A549 (cell line): ENCODE measurements at regions not wholly inside any gene's neighbourhood (a gene's known extent, or its start where the extent isn't known, plus 50 kb on each side); places are given as distances from the start of the nearest gene placed in this dataset.

ENCODE experiments used
- ATAC-seq, 2 experiments: fragments of 200-7000 bp in 1 of 2; fragments of >200 bp in 1 of 2; cut with Nextera tagmentation in 1 of 2; cut with Tn5 transposase in 1 of 2; 3 replicates each; pipeline versions ENCODE4 v1.8.0 to v1.9.1; 2018 to 2020; ENCODE audit warnings: mild to moderate bottlenecking in 1 of 2, moderate library complexity in 1 of 2
- CTCF ChIA-PET: fragments of 300-600 bp; sonication (Branson Sonifier 250); formaldehyde crosslinking; extraction: SDS; loops from one replicate; lab custom pipeline; 2021; ENCODE audit warnings: antibody characterized with exemption, inconsistent platforms; lab: Yijun Ruan, JAX
- POLR2A ChIA-PET: fragments of 350-600 bp; formaldehyde crosslinking; extraction: SDS; loops from one replicate; lab custom pipeline; 2021; ENCODE audit warnings: antibody characterized with exemption, inconsistent platforms; lab: Yijun Ruan, JAX
- DNase-seq, 2 experiments: peaks; one replicate each; pipeline versions ENCODE4 v3.0.0 to v3.0.0-alpha.2; 2011 to 2016; ENCODE audit warnings: low read depth in 1 of 2, low spot score in 1 of 2
- FAIRE-seq: peaks from 2 replicates; lab custom pipeline; 2011; peaks lifted over from hg19 to GRCh38; lab: Jason Lieb, UNC
- H3K27ac ChIP-seq, 2 experiments: fragments of >200 bp; sonication (Bioruptor Twin); formaldehyde crosslinking; 3 replicates each; pipeline ENCODE4 v1.5.1; 2016 to 2017
- H3K4me1 ChIP-seq: fragments of >200 bp; sonication (Bioruptor Twin); formaldehyde crosslinking; 3 replicates; pipeline ENCODE4 v1.6.1; 2016
- H3K4me2 ChIP-seq: fragments of >200 bp; sonication (Bioruptor Twin); formaldehyde crosslinking; 3 replicates; pipeline ENCODE4 v1.6.1; 2016
- H3K4me3 ChIP-seq: fragments of >200 bp; sonication (Bioruptor Twin); formaldehyde crosslinking; 3 replicates; pipeline ENCODE4 v1.5.1; 2016
- H3K9me3 ChIP-seq: fragments of >200 bp; sonication (Bioruptor Twin); formaldehyde crosslinking; 3 replicates; pipeline ENCODE4 v1.6.1; 2016
- BCL3 ChIP-seq: fragments of >200 bp; sonication (Bioruptor Twin); formaldehyde crosslinking; IDR thresholded peaks from 3 replicates; pipeline ENCODE4 v1.6.1; 2016
- BHLHE40 ChIP-seq: IDR thresholded peaks from 2 replicates; pipeline ENCODE4 v1.6.1; 2012; ENCODE audit warnings: low read depth, low read length, inconsistent platforms
- CHD2 ChIP-seq: fragments of 150-350 bp; IDR thresholded peaks from 2 replicates; pipeline ENCODE4 v1.6.1; 2014; ENCODE audit warnings: low read length; ENCODE audit not compliant: partially characterized antibody
- FOSB ChIP-seq: fragments of 250-450 bp; sonication (Bioruptor Pico); IDR thresholded peaks from 2 replicates; pipeline ENCODE4 v1.5.0; 2020; ENCODE audit warnings: mild to moderate bottlenecking, moderate library complexity
- HMGXB4 ChIP-seq: fragments of 250-450 bp; sonication (Bioruptor Pico); IDR thresholded peaks from 2 replicates; pipeline ENCODE4 v1.5.0; 2021; ENCODE audit warnings: mild to moderate bottlenecking, moderate library complexity, borderline replicate concordance
- HOXA7 ChIP-seq: fragments of 250-450 bp; sonication (Bioruptor Pico); IDR thresholded peaks from 2 replicates; pipeline ENCODE4 v1.5.0; 2020; ENCODE audit warnings: mild to moderate bottlenecking, moderate library complexity
- HOXB5 ChIP-seq: fragments of 250-450 bp; sonication (Bioruptor Pico); IDR thresholded peaks from 2 replicates; pipeline ENCODE4 v1.5.0; 2020; ENCODE audit warnings: mild to moderate bottlenecking, moderate library complexity
- JUN ChIP-seq, 2 experiments: fragments of >200 bp; sonication (Bioruptor Twin); formaldehyde crosslinking; IDR thresholded peaks; 2 replicates in 1 of 2; 3 replicates in 1 of 2; pipeline ENCODE4 v1.6.1; 2016 to 2017
- KDM5A ChIP-seq: fragments of 200-600 bp; sonication (generic); IDR thresholded peaks from 2 replicates; pipeline ENCODE4 v1.6.1; 2016; ENCODE audit warnings: antibody characterized with exemption, mild to moderate bottlenecking
- MAZ ChIP-seq: fragments of 150-350 bp; IDR thresholded peaks from 2 replicates; pipeline ENCODE4 v1.6.1; 2014; ENCODE audit warnings: antibody characterized with exemption, low read depth, low read length, borderline replicate concordance
- MYC ChIP-seq: IDR thresholded peaks from 2 replicates; pipeline ENCODE4 v1.6.1; 2012; ENCODE audit warnings: mild to moderate bottlenecking, inconsistent platforms, low read length, improper control_type of control experiment, borderline replicate concordance
- NFE2L2 ChIP-seq: fragments of 150-350 bp; conservative IDR thresholded peaks from 2 replicates; pipeline ENCODE4 v1.6.1; 2014; ENCODE audit warnings: low read length
- POLR2A ChIP-seq: IDR thresholded peaks from 2 replicates; pipeline ENCODE4 v1.6.1; 2012; ENCODE audit warnings: mild to moderate bottlenecking, low read length
- RAD21 ChIP-seq, 2 experiments: fragments of >200 bp in 1 of 2; sonication (Bioruptor Twin) in 1 of 2; formaldehyde crosslinking in 1 of 2; IDR thresholded peaks in 1 of 2; conservative IDR thresholded peaks in 1 of 2; 2 replicates in 1 of 2; 3 replicates in 1 of 2; pipeline ENCODE4 v1.6.1; 2012 to 2018; ENCODE audit warnings: inconsistent platforms in 1 of 2
- SMC3 ChIP-seq: fragments of >200 bp; sonication (Bioruptor Twin); formaldehyde crosslinking; IDR thresholded peaks from 3 replicates; pipeline ENCODE4 v1.6.1; 2018; ENCODE audit warnings: inconsistent platforms
- TFCP2L1 ChIP-seq: fragments of 250-450 bp; sonication (Bioruptor Pico); IDR thresholded peaks from 2 replicates; pipeline ENCODE4 v1.5.0; 2021; ENCODE audit warnings: mild to moderate bottlenecking
- USF2 ChIP-seq: fragments of 450-650 bp; IDR thresholded peaks from 2 replicates; pipeline ENCODE4 v1.6.1; 2014; ENCODE audit warnings: antibody characterized with exemption
- WGBS: methylation state at CpG from one replicate; pipeline ENCODE4 v1.1.6; 2017; ENCODE audit errors: missing lambda C conversion rate; 5-methylcytosine and 5-hydroxymethylcytosine counted together

- no peak for TF ChIP-seq USF2
Observed at GRCh38 chr1:117679868-117680267, 74.0 kb downstream of the TENT5C start (continued).

DNA sequence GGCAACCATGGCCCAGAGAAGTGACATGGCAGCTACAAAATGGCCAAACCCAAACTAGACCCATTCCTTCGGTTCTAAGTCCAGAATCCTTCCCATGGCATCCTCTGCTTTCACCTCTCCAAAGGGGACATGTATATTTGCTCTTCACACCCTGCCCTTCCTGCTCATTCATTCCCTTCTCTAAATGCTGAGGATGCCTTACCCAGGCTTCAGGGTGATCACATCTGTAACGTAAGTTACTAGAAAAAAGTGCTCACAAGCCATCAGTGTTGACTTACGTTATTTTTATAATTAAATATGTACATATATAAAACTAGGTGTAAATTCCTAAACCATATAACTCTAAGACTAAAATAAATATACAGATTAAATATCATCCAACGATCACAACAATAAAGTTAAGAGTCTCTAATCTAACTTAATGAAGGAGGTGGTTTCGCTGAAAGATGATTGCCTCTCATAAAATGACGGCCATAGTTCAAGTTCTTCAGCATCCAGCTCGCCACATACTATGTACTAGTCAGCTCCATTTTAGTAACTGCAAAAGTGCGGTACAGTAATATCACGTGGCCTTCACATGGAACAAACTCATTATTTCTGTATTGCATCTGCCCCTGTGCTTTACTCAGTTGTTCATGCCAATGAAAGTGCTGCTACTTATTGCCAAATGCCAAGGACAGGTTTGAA, 74.6 kb downstream of the TENT5C start:
- POLR2A ChIA-PET: no interaction called here
- Histone ChIP-seq H3K27ac (no peak overlapping the region), H3K4me1 (no peaks in the 10 kb centered on the region), H3K4me3 (no peak overlapping the region), H3K4me2 (no peak overlapping the region), H3K9me3 (no peaks in the 10 kb centered on the region)
- CTCF ChIA-PET: interaction anchor here (0.9 kb wide), 1 partner anchor 14 kb away, joined by 3 read pairs; no protein-coding TSS in a partner anchor
- 66% methylated on average over 9 of the region's 9 CpGs for WGBS
- no peak for TF ChIP-seq SMC3
- no peak for TF ChIP-seq RAD21 (conservative IDR thresholded peaks at IDR 0.05 in 1 of 2, IDR thresholded peaks at IDR 0.05 in 1 of 2)
- TF ChIP-seq USF2: no peak
- no peak for TF ChIP-seq CHD2
- no peak for TF ChIP-seq HOXB5 (CRISPR knock-in tag)
- TF ChIP-seq HMGXB4 (CRISPR knock-in tag): no peak
- no peak for TF ChIP-seq KDM5A
- no peak for TF ChIP-seq HOXA7 (CRISPR knock-in tag)
- ATAC-seq (no peak), FAIRE-seq (no peak), DNase-seq (no peak)

DNA sequence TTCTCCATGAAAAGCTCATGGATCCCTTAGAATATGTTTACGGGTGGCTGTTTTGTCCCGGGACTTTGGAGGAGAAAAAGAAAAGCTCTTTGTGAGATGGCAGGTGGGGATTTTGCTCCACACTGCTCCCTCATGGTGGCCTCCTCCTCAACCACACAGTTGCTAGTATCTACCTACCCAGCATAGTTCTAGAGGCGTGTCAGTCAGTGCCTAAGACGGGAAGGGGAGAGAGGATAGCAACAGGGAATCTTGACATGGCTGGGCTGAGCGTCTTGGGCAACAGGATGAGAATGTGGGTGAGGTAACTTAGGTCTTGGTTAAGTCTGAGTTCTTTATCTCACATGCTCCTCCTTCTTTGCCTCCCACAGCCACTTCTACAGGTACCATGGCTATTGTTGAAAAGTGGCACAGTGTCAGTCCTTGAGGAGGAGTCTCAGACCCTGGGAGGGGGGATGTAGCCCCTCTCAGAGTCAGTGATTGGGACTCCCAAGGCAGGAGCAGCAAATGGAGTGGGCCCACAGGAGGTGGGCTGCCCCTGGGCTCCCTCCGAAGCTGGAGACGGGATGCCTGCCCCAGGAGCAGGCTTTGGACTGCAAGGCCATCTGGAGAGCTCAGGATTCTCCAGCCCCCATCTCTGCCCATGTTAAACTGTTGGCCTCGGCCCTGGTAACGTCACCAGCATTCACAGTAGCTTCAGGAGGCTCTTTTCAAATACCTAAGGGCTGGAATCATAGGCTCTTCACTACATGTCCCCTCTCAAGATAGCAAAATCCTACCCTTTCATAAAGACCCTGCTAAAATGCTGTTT, 75.4 kb downstream of the TENT5C start:
- H3K4me3 ChIP-seq: no peak overlapping the region
- CTCF ChIA-PET: interaction anchor here (0.9 to 1.1 kb wide), 2 partner anchors 13 to 147 kb away, joined by 3 read pairs; no protein-coding TSS in a partner anchor
- no peak for TF ChIP-seq MAZ
- no peak for TF ChIP-seq POLR2A
- no peak for TF ChIP-seq TFCP2L1 (CRISPR knock-in tag)
- no peak for TF ChIP-seq RAD21 (conservative IDR thresholded peaks at IDR 0.05 in 1 of 2, IDR thresholded peaks at IDR 0.05 in 1 of 2)
- no peak for TF ChIP-seq BHLHE40
- no peak for TF ChIP-seq JUN (IDR thresholded peaks at IDR 0.05)
- TF ChIP-seq FOSB (CRISPR knock-in tag): no peak
- TF ChIP-seq MYC: no peak
- no peak for TF ChIP-seq BCL3
- no peak for TF ChIP-seq NFE2L2
- FAIRE-seq: no peak
- H3K4me1 ChIP-seq: no peaks in the 10 kb centered on the region
- H3K9me3 ChIP-seq: no peaks in the 10 kb centered on the region
- DNase-seq: no peak
- H3K27ac ChIP-seq: no peak overlapping the region
- 30% methylated on average over 5 of the region's 9 CpGs for WGBS
- ATAC-seq: no peak
- POLR2A ChIA-PET: no interaction called here
- no peak overlapping the region for H3K4me2 ChIP-seq
